SK-N-SH treated with all-trans-retinoic acid at 6 μM for 48 hours (cell line): ENCODE measurements at regions not wholly inside any gene's neighbourhood (a gene's known extent, or its start where the extent isn't known, plus 50 kb on each side); places are given as distances from the start of the nearest gene placed in this dataset.

Experiments used
- GLIS3 ChIP-seq: fragments of 250-450 bp; sonication (Bioruptor Pico); IDR thresholded peaks from 2 replicates; pipeline ENCODE4 v1.5.0; 2020; ENCODE audit warnings: mild to moderate bottlenecking, moderate library complexity
- OSR1 ChIP-seq: fragments of 250-450 bp; sonication (Bioruptor Pico); IDR thresholded peaks from 2 replicates; pipeline ENCODE4 v1.8.0; 2022; ENCODE audit warnings: moderate library complexity, mild to moderate bottlenecking, inconsistent platforms
- RARB ChIP-seq: fragments of 250-450 bp; sonication (Bioruptor Pico); IDR thresholded peaks from 2 replicates; pipeline ENCODE4 v1.8.0; 2021; ENCODE audit warnings: mild to moderate bottlenecking, moderate library complexity
- ZFP30 ChIP-seq: fragments of 450-650 bp; formaldehyde crosslinking; IDR thresholded peaks from 2 replicates; pipeline ENCODE4 v1.5.0; 2022; ENCODE audit warnings: mild to moderate bottlenecking, moderate library complexity
- ZNF565 ChIP-seq: fragments of 450-650 bp; formaldehyde crosslinking; conservative IDR thresholded peaks from 2 replicates; pipeline ENCODE4 v1.5.0; 2020; ENCODE audit warnings: low read depth, mild to moderate bottlenecking, moderate library complexity
- TF ChIP-seq, protein P1 (sequence below): fragments of 250-450 bp; sonication (Bioruptor Pico); IDR thresholded peaks from 2 replicates; pipeline ENCODE4 v1.8.0; 2020; ENCODE audit warnings: mild to moderate bottlenecking, moderate library complexity, borderline replicate concordance
- TF ChIP-seq, protein P2 (sequence below): fragments of 250-450 bp; sonication (Bioruptor Pico); IDR thresholded peaks from 2 replicates; pipeline ENCODE4 v1.5.0; 2020; ENCODE audit warnings: mild to moderate bottlenecking, moderate library complexity
- TF ChIP-seq, protein P3 (sequence below): fragments of 250-450 bp; sonication (Bioruptor Pico); IDR thresholded peaks from 2 replicates; pipeline ENCODE4 v1.8.0; 2021; ENCODE audit warnings: low read depth, mild to moderate bottlenecking, moderate library complexity, borderline replicate concordance

DNA sequence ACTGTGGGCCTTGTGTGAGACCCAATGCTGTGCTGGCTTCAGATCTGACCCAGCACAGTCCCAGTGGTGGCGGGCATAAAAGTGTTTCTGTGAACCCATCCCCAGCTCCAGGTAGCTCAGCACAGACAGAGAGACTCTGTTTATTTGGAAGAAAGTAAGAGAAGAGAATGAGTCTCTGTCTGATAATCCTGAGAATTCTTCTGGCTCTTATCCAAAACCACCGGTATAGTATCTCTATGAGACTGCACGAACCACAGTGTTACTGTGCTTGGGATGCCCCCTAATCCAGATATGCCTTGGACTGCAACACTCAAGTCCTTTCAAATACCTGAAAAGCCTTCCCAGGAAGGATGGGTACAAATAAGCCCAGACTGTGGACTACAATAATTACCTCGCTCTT lies 1660.8 kb upstream of the ACO1 start:
- TF ChIP-seq GLIS3 (no peak), ZNF565 (CRISPR knock-in tag) (no peak), ZFP30 (no peak), RARB (CRISPR knock-in tag) (no peak), OSR1 (no peak)
- TF ChIP-seq, protein P1, sequence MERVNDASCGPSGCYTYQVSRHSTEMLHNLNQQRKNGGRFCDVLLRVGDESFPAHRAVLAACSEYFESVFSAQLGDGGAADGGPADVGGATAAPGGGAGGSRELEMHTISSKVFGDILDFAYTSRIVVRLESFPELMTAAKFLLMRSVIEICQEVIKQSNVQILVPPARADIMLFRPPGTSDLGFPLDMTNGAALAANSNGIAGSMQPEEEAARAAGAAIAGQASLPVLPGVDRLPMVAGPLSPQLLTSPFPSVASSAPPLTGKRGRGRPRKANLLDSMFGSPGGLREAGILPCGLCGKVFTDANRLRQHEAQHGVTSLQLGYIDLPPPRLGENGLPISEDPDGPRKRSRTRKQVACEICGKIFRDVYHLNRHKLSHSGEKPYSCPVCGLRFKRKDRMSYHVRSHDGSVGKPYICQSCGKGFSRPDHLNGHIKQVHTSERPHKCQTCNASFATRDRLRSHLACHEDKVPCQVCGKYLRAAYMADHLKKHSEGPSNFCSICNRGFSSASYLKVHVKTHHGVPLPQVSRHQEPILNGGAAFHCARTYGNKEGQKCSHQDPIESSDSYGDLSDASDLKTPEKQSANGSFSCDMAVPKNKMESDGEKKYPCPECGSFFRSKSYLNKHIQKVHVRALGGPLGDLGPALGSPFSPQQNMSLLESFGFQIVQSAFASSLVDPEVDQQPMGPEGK (CRISPR knock-in tag) = no peak
- TF ChIP-seq, protein P2, sequence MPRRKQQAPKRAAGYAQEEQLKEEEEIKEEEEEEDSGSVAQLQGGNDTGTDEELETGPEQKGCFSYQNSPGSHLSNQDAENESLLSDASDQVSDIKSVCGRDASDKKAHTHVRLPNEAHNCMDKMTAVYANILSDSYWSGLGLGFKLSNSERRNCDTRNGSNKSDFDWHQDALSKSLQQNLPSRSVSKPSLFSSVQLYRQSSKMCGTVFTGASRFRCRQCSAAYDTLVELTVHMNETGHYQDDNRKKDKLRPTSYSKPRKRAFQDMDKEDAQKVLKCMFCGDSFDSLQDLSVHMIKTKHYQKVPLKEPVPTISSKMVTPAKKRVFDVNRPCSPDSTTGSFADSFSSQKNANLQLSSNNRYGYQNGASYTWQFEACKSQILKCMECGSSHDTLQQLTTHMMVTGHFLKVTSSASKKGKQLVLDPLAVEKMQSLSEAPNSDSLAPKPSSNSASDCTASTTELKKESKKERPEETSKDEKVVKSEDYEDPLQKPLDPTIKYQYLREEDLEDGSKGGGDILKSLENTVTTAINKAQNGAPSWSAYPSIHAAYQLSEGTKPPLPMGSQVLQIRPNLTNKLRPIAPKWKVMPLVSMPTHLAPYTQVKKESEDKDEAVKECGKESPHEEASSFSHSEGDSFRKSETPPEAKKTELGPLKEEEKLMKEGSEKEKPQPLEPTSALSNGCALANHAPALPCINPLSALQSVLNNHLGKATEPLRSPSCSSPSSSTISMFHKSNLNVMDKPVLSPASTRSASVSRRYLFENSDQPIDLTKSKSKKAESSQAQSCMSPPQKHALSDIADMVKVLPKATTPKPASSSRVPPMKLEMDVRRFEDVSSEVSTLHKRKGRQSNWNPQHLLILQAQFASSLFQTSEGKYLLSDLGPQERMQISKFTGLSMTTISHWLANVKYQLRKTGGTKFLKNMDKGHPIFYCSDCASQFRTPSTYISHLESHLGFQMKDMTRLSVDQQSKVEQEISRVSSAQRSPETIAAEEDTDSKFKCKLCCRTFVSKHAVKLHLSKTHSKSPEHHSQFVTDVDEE (CRISPR knock-in tag) = no peak
- TF ChIP-seq, protein P3, sequence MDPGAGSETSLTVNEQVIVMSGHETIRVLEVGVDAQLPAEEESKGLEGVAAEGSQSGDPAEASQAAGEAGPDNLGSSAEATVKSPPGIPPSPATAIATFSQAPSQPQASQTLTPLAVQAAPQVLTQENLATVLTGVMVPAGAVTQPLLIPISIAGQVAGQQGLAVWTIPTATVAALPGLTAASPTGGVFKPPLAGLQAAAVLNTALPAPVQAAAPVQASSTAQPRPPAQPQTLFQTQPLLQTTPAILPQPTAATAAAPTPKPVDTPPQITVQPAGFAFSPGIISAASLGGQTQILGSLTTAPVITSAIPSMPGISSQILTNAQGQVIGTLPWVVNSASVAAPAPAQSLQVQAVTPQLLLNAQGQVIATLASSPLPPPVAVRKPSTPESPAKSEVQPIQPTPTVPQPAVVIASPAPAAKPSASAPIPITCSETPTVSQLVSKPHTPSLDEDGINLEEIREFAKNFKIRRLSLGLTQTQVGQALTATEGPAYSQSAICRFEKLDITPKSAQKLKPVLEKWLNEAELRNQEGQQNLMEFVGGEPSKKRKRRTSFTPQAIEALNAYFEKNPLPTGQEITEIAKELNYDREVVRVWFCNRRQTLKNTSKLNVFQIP = no peak
